ENCODE measurements at regions not wholly inside any gene's neighbourhood (a gene's known extent, or its start where the extent isn't known, plus 50 kb on each side); places are given as distances from the start of the nearest gene placed in this dataset.

GRCh38 chr4:180434131-180434895 is 1808.9 kb upstream of the TENM3 start:
- intact Hi-C loops (cut with DNase I; ENCODE audit: low total_unique reads), result no loop called here
- H3K36me3 ChIP-seq (ENCODE audit: low read depth, missing control alignments), result no peaks in the 10 kb centered on the region
- TF ChIP-seq POLR2A (IDR thresholded peaks at IDR 0.05), result no peak
- TF ChIP-seq, protein P1, sequence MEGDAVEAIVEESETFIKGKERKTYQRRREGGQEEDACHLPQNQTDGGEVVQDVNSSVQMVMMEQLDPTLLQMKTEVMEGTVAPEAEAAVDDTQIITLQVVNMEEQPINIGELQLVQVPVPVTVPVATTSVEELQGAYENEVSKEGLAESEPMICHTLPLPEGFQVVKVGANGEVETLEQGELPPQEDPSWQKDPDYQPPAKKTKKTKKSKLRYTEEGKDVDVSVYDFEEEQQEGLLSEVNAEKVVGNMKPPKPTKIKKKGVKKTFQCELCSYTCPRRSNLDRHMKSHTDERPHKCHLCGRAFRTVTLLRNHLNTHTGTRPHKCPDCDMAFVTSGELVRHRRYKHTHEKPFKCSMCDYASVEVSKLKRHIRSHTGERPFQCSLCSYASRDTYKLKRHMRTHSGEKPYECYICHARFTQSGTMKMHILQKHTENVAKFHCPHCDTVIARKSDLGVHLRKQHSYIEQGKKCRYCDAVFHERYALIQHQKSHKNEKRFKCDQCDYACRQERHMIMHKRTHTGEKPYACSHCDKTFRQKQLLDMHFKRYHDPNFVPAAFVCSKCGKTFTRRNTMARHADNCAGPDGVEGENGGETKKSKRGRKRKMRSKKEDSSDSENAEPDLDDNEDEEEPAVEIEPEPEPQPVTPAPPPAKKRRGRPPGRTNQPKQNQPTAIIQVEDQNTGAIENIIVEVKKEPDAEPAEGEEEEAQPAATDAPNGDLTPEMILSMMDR (IDR thresholded peaks at IDR 0.05), result no peak
- DNase-seq, result no peak
- H3K4me1 ChIP-seq, result no peaks in the 10 kb centered on the region
- 69 to 86% methylated on average over 3 of the region's 3 CpGs for WGBS, 2 donors
- no peaks in the 10 kb centered on the region for H3K9me3 ChIP-seq
- no peak overlapping the region for H3K27ac ChIP-seq
- no peaks in the 10 kb centered on the region for H3K27me3 ChIP-seq
- H3K4me3 ChIP-seq, result no peak overlapping the region

DNA sequence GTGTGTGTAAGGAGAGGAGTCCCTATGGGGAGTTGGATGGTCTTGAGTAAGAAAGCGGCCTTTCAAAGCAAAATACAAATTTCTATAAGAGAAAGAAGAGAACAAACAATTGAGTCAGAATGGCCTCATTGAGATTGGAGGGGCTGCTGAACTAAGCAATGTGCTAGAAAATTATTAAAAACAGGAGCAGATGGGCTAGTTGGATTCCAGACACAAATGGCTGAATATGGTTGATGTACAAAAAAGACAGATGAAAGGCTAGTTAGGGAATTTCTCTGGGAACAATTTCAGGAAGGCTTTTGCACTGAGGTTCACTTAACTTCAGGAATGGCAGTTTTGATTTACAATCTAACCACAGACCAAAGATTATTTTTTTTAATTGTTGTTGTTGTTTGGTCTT is 1806.8 kb upstream of the TENM3 start:
- no peak overlapping the region for H3K27ac ChIP-seq
- intact Hi-C loops (cut with DNase I; ENCODE audit: low total_unique reads), result no loop called here
- no peak for TF ChIP-seq POLR2A (IDR thresholded peaks at IDR 0.05)
- TF ChIP-seq, protein P1 (IDR thresholded peaks at IDR 0.05), result no peak
- no peak overlapping the region for H3K4me3 ChIP-seq
- H3K36me3 ChIP-seq (ENCODE audit: low read depth, missing control alignments), result no peaks in the 10 kb centered on the region
- WGBS, 2 donors, result 86% methylated on average over 1 of the region's 1 CpG
- DNase-seq, result no peak
- no peaks in the 10 kb centered on the region for H3K27me3 ChIP-seq
- H3K4me1 ChIP-seq, result no peaks in the 10 kb centered on the region
- no peaks in the 10 kb centered on the region for H3K9me3 ChIP-seq

GRCh38 chr4:180437601-180438000 is 1805.6 kb upstream of the TENM3 start:
- WGBS, 2 donors, result 51 to 67% methylated on average over 5 of the region's 5 CpGs
- H3K27me3 ChIP-seq, result no peaks in the 10 kb centered on the region
- intact Hi-C loops (cut with DNase I; ENCODE audit: low total_unique reads), result no loop called here

DNA sequence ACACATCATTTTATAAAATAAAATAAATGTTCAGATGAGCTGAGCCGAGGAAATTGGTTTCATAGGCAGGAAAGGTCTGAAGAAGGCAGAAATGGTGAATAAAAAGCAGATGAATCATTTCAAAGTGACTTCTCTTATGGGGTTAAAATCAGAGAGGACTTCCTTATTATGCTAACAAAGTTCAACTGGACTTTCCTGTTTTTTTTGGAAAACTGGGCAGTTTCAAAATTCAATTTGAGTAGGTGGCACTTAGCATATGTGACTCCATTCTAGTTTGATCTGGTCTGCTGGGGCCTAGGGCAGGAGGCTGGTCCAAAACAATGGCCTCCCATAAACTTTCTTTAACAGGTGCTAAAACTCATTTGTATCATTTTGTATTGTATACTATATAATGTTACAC is 1794.9 kb upstream of the TENM3 start:
- H3K4me3 ChIP-seq, result no peak overlapping the region
- no peaks in the 10 kb centered on the region for H3K9me3 ChIP-seq
- H3K27me3 ChIP-seq, result no peaks in the 10 kb centered on the region
- 87 to 88% methylated on average over 1 of the region's 1 CpG for WGBS, 2 donors
- H3K27ac ChIP-seq, result no peak overlapping the region
- DNase-seq, result no peak
- intact Hi-C loops (cut with DNase I; ENCODE audit: low total_unique reads), result no loop called here
- H3K4me1 ChIP-seq, result no peaks in the 10 kb centered on the region
- no peaks in the 10 kb centered on the region for H3K36me3 ChIP-seq (ENCODE audit: low read depth, missing control alignments)
- TF ChIP-seq POLR2A (IDR thresholded peaks at IDR 0.05), result no peak
- TF ChIP-seq, protein P1 (IDR thresholded peaks at IDR 0.05), result no peak

More at GRCh38 chr4:180437601-180438000, 1805.6 kb upstream of the TENM3 start:
- Histone ChIP-seq H3K9me3 (no peaks in the 10 kb centered on the region), H3K4me3 (peak overlapping the region in 1 of 2 donors; percentile 18), H3K4me1 (no peaks in the 10 kb centered on the region), H3K27ac (no peak overlapping the region), H3K36me3 (ENCODE audit: low read depth, missing control alignments) (no peaks in the 10 kb centered on the region)
- no peak for TF ChIP-seq POLR2A (IDR thresholded peaks at IDR 0.05)
- TF ChIP-seq, protein P1 (IDR thresholded peaks at IDR 0.05), result no peak
- DNase-seq, result no peak
